GM12875 (cell line): ENCODE measurements at regions not wholly inside any gene's neighbourhood (a gene's known extent, or its start where the extent isn't known, plus 50 kb on each side); places are given as distances from the start of the nearest gene placed in this dataset.

ENCODE experiments used
- H3K4me3 ChIP-seq: one replicate; pipeline ENCODE4 v1.5.1; 2011; ENCODE audit warnings: low read depth, low read length, control low read depth
- TF ChIP-seq, protein P1 (sequence below): IDR thresholded peaks from 2 replicates; pipeline ENCODE4 v1.5.1; 2011; ENCODE audit warnings: low read depth, mild to moderate bottlenecking, control low read depth, inconsistent platforms, low read length, moderate library complexity, borderline replicate concordance; ENCODE audit not compliant: insufficient read depth

DNA sequence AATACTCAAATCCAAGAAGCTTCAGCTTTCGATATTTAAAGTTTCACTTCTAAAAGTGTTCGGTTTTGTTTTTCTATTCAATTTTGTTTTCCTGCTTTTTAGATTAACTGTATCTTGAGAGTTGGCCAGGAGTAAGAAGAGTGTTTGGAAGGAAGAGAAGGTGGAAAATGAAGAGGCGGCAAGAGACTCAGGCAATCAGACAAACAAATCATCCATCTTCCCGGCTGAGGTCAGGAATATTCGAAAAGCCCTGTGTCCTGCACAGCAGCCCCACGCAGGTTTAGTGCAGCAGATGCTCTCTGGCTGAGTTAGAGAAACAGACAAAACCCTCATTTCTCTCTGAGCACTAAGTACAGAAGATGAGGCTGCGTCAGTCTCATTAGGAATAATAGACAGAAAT lies 330.3 kb upstream of the NOCT start:
- TF ChIP-seq, protein P1, sequence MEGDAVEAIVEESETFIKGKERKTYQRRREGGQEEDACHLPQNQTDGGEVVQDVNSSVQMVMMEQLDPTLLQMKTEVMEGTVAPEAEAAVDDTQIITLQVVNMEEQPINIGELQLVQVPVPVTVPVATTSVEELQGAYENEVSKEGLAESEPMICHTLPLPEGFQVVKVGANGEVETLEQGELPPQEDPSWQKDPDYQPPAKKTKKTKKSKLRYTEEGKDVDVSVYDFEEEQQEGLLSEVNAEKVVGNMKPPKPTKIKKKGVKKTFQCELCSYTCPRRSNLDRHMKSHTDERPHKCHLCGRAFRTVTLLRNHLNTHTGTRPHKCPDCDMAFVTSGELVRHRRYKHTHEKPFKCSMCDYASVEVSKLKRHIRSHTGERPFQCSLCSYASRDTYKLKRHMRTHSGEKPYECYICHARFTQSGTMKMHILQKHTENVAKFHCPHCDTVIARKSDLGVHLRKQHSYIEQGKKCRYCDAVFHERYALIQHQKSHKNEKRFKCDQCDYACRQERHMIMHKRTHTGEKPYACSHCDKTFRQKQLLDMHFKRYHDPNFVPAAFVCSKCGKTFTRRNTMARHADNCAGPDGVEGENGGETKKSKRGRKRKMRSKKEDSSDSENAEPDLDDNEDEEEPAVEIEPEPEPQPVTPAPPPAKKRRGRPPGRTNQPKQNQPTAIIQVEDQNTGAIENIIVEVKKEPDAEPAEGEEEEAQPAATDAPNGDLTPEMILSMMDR: no peak
- H3K4me3 ChIP-seq: no peak overlapping the region

DNA sequence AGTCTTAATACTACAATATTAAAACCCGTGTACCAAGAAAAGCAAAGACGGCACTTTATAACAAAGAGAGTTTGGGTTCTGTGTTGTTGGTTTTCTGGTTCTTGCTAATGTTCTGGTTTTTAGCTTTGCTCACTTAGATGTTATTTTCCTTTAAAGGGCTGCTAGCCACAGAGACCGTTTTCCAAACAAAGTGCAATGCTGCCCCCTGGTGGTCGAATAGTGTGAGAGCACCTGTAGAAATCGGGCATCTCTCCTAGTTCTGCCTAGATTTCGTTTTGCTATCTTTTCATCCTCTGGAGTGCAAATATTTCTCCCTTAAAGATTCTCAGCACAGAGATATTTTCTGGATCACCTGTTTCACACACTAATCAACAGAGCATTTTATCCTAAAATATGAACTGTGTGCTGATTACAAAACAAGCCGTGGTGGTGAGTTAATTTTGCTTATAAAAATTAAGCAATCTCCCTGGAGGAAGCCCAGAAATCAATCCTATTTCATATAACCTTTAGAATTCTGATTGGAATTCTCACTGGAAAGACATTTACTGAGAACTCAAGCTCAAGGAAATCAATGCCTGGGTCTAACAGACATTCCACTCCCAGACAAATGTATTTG lies 334.5 kb upstream of the NOCT start:
- TF ChIP-seq, protein P1: peak; percentile 68
- H3K4me3 ChIP-seq: no peak overlapping the region

DNA sequence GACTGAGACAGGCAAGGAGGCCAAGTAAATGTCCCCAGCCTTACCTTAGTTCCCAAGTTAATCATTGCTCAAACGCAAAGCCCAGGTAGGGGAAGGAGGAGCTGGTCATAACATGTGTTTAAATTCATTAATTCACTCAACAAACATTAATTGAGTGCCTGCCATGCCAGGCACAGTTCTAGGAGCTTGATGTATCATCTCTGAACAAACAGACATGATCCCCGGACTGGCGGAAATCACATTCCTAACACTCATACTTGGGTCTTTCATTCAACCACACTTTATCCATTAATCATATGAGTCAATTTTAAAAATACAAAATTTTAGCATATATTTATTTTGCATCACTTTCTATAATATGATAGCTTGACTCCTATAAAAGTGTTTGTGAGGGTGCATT lies 335.3 kb upstream of the NOCT start:
- TF ChIP-seq, protein P1: no peak
- no peak overlapping the region for H3K4me3 ChIP-seq

DNA sequence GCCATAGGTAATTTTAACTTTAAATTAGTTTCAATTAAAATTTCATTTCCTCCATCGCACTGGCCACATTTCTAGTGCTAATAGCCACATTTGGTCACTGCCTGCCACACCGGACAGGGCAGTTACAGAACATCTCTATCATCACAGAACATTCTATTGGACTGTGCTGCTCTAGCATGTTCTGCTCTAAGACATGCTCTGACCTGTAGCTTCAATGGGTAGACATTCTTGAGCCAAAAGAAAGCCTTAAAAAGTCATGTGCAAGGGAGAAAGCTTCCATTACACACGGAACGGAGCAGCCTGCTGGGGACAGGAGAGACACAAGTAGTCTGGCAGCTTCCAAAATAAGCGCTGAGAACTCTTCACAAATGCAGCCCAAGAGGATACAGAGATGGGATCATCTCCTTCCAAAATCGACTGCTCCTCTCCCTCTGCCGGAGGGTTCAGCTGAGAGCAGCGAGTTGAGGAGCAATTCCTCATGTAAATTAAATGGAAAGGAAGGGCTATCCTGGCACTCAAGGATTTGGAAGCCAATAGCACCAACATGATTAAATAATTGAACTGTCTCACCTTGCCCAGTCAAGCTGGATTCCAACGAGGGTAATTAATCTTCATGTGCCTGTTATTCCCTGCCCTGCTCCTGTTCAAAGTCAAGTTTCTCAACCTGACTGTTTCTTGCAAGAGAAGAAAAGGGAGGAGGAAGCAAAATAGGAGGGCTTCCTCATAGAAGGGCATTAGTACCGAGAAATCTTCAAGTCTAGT lies 336.4 kb upstream of the NOCT start:
- no peak overlapping the region for H3K4me3 ChIP-seq
- TF ChIP-seq, protein P1: no peak

DNA sequence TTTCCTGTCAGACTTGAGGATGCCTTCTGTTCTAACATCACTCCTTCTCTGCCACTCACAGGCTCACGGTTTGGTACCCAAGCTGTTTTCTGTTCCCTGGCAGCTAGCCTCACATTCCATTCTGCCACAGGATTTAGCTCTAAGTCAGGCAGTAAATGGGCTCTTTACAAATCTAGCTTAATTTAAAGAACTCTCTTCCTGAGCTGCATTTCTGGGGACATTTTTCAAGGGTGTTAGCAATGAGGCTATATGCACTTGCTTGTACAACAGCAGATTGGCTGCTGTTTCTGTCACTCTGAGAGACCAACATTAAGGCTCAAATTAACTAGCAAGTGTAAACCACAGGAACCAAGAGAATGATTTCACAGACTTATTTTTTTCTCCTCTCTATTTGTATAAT lies 337.8 kb upstream of the NOCT start:
- no peak overlapping the region for H3K4me3 ChIP-seq
- TF ChIP-seq, protein P1: no peak

DNA sequence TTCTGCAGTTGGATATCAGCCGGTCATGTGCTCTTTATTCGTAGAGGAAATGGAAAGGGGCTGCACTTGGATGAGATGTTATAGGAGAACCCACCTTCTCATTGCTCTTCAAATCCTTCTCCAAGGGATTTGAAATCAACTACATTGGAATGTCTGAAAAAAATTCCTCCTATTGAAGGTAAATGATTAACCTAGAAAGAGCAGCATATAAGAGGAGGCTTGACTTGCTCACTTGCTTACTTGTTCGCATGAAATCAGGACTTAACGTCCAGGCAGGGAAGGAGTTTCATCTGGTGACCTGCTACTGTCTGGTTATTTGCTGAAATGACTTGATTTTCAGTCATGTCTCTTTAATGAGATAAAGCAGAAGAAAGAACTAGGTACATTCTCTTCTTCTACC lies 338.4 kb upstream of the NOCT start:
- H3K4me3 ChIP-seq: no peak overlapping the region
- TF ChIP-seq, protein P1: no peak

DNA sequence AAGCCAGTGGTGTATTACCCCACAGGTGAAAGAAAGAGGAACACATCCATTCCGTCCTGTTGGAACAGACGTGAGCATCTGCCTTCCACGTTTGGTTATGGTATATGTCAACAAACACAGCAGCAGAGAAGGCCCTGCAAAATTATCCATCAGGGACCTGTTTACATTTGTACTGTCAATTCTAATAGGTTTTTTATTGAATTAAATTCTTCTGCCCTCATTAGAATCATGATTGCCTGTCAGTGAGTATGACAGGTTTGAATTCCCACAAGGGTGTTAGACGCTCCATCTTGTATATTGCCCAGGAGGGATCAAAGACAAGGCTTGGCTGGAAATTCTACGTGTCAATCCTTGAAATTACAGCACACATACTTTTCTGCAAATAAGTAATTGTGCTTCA lies 339.9 kb upstream of the NOCT start:
- no peak overlapping the region for H3K4me3 ChIP-seq
- TF ChIP-seq, protein P1: no peak
